Lung (tissue), 11 donors: ENCODE measurements at regions not wholly inside any gene's neighbourhood (a gene's known extent, or its start where the extent isn't known, plus 50 kb on each side); places are given as distances from the start of the nearest gene placed in this dataset.
A peak's percentile ranks its signal among the peaks of the same experiment; 100 is the strongest.

Source experiments
- ATAC-seq: fragments of 200-7000 bp; cut with Tn5 transposase; one replicate; pipeline ENCODE4 v1.9.1; 2020; ENCODE audit warnings: moderate number of reproducible peaks; ENCODE audit not compliant: insufficient read depth, low FRiP score
- DNase-seq, 3 donors: peaks; one replicate each; pipeline ENCODE4 v3.0.0-alpha.2; 2013 to 2017
- H3K27ac ChIP-seq, 2 donors: one replicate each; pipeline ENCODE4 v1.5.1; 2013; ENCODE audit warnings: mild to moderate bottlenecking in 2 of 2, moderate library complexity in 2 of 2, control low read depth in 1 of 2, inconsistent platforms in 1 of 2, low read depth in 1 of 2, low read length in 1 of 2
- H3K27me3 ChIP-seq, 3 donors: one replicate each; pipeline ENCODE4 v1.5.1; 2013; ENCODE audit warnings: low read length in 2 of 3; ENCODE audit not compliant: control insufficient read depth in 3 of 3, insufficient read depth in 3 of 3
- H3K36me3 ChIP-seq, 4 donors: one replicate each; pipeline ENCODE4 v1.5.1; 2013; ENCODE audit warnings: low read length in 4 of 4, mild to moderate bottlenecking in 1 of 4, moderate library complexity in 1 of 4; ENCODE audit not compliant: control insufficient read depth in 4 of 4, insufficient read depth in 4 of 4
- H3K4me1 ChIP-seq, 5 donors: one replicate each; pipeline ENCODE4 v1.5.1; 2013; ENCODE audit warnings: low read length in 5 of 5, mild to moderate bottlenecking in 2 of 5, moderate library complexity in 1 of 5; ENCODE audit not compliant: control insufficient read depth in 5 of 5, insufficient read depth in 5 of 5
- H3K4me3 ChIP-seq: one replicate; pipeline ENCODE4 v1.5.1; 2013; ENCODE audit warnings: mild to moderate bottlenecking, control low read depth, moderate library complexity
- H3K9ac ChIP-seq, 2 donors: one replicate each; pipeline ENCODE4 v1.5.1; 2013; ENCODE audit warnings: low read length in 2 of 2, control low read depth in 1 of 2; ENCODE audit not compliant: insufficient read depth in 1 of 2
- H3K9me3 ChIP-seq, 4 donors: one replicate each; pipeline ENCODE4 v1.5.1; 2013; ENCODE audit warnings: low read length in 3 of 4, mild to moderate bottlenecking in 1 of 4, moderate library complexity in 1 of 4; ENCODE audit not compliant: control insufficient read depth in 4 of 4, insufficient read depth in 3 of 4
- WGBS, 2 donors: extraction: QIAGEN DNeasy Blood & Tissue Kit; methylation state at CpG; one replicate each; pipeline ENCODE4 v1.1.7; 2013; 5-methylcytosine and 5-hydroxymethylcytosine counted together
- TF ChIP-seq, protein P1 (sequence below): IDR thresholded peaks from 2 replicates; pipeline ENCODE4 v1.5.1; 2012; ENCODE audit warnings: mild to moderate bottlenecking; ENCODE audit errors: control extremely low read depth, extremely low read depth
- donor health status: control.
- donor health status: control.
- donor health status: Bipolar disorder and iron deficiency.
- donor health status: healthy.
- donor health status: DM: yes; HTN: yes; CAD: no.

DNA sequence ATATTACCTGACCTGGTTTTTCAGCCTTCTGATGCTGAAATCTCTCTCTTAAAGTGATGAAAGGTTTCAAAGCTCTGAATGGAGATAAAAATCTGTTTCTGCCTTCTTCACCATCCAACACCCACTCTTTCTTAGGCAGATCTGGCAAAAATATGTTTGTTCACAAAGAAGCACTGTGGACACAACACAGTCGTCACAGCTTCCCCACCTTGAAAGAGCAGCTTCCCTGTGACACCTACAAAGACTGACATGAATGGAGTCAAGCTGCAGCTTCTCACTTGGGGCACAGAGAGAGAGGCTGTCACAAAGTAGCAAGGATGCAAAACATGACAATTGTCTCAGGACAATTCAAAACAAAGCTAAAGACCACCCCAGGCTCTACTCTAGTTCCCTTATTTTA lies 86.5 kb downstream of the ICOS start:
- Histone ChIP-seq H3K4me3 (no peak overlapping the region), H3K36me3 (no peaks in the 10 kb centered on the region), H3K9me3 (no peaks in the 10 kb centered on the region), H3K27ac (no peak overlapping the region), H3K9ac (no peak overlapping the region), H3K27me3 (no peaks in the 10 kb centered on the region), H3K4me1 (peaks cover 0 to 13% (median 4%) of the 10 kb centered on the region in 5 donors)
- ATAC-seq (no peak), DNase-seq (no peak)
- TF ChIP-seq, protein P1, sequence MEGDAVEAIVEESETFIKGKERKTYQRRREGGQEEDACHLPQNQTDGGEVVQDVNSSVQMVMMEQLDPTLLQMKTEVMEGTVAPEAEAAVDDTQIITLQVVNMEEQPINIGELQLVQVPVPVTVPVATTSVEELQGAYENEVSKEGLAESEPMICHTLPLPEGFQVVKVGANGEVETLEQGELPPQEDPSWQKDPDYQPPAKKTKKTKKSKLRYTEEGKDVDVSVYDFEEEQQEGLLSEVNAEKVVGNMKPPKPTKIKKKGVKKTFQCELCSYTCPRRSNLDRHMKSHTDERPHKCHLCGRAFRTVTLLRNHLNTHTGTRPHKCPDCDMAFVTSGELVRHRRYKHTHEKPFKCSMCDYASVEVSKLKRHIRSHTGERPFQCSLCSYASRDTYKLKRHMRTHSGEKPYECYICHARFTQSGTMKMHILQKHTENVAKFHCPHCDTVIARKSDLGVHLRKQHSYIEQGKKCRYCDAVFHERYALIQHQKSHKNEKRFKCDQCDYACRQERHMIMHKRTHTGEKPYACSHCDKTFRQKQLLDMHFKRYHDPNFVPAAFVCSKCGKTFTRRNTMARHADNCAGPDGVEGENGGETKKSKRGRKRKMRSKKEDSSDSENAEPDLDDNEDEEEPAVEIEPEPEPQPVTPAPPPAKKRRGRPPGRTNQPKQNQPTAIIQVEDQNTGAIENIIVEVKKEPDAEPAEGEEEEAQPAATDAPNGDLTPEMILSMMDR: no peak
- 78 to 90% methylated on average over 1 of the region's 1 CpG for WGBS, 2 donors

DNA sequence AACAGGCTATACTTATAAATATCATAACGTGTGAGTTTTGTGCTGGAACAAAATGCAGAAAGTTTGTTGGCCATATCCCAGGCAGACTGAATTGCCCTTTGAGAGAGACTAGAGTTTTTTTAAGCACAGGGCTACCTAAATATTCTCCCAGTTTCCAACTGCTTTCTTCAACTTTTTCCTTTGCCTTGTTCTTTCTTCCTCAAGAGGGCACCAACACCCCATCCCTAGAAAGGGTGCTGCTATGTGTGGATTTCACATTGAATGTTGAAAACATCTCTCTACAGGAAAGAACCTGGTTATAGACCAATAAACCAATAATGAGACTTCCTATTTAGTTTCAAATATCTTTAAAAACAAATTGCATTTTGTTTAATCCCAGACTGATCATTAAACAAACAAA lies 87.9 kb downstream of the ICOS start:
- ATAC-seq: no peak

DNA sequence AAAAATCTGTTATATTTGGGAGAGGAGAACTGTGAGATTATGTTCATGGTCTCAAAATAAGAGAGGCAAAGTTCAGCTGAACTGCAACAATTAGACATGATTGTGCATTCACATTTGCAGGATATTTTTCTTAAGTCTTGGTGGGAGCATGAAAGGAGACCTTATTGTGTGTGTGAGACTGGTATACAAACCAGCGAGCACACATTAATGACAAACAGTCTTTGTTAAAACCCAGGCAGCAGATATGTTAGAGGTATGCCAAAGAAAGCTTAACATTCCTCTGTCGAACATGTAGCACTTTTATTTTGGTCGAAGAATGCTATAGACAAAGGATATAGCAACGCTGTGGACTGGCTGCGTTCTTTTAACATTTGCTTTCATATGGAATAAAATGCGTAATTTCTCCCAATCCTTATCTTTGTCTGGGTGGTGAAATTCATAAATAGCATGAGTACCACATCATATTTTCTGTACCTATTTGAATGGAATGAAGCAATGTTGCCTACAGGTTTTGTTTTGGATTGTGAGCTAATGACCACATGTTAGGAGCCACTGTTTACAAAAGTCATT lies 88.4 kb downstream of the ICOS start:
- 81 to 92% methylated on average over 6 of the region's 6 CpGs for WGBS, 2 donors
- Histone ChIP-seq H3K27me3 (no peaks in the 10 kb centered on the region), H3K27ac (no peak overlapping the region), H3K9ac (no peak overlapping the region), H3K9me3 (no peaks in the 10 kb centered on the region), H3K4me3 (no peak overlapping the region), H3K36me3 (no peaks in the 10 kb centered on the region), H3K4me1 (peaks cover 0 to 13% (median 4%) of the 10 kb centered on the region in 5 donors)
- DNase-seq (no peak), ATAC-seq (no peak)
- TF ChIP-seq, protein P1: no peak

More for the DNA sequence above, 87.9 kb downstream of the ICOS start:
- Histone ChIP-seq H3K4me3 (no peak overlapping the region), H3K27ac (no peak overlapping the region), H3K36me3 (no peaks in the 10 kb centered on the region), H3K9ac (no peak overlapping the region), H3K9me3 (no peaks in the 10 kb centered on the region), H3K4me1 (peaks cover 0 to 13% (median 4%) of the 10 kb centered on the region in 5 donors), H3K27me3 (no peaks in the 10 kb centered on the region)
- 32 to 41% methylated on average over 1 of the region's 1 CpG for WGBS, 2 donors
- peak; percentile 54 to 84 (median 83) for DNase-seq
- TF ChIP-seq, protein P1: peak; percentile 9

DNA sequence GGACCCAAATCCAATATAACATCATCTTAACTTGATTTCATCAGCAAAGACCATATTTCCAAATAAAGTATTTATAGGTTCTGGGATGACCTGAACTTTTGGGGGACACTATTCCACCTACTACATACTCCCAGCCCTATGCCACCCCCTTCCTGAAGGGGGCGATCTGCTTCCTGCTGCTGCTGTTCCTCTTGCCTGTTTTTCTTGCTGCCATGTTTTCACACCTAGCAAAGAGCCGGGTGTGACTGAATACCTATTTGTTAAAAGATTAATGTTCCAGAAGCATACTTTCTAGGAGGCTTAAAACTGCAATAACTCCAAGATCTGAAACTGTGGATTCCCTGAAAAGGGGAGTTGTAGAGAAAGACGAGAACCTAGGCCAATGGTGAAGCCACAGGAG lies 89.7 kb downstream of the ICOS start:
- Histone ChIP-seq H3K4me3 (no peak overlapping the region), H3K36me3 (no peaks in the 10 kb centered on the region), H3K27ac (no peak overlapping the region), H3K27me3 (no peaks in the 10 kb centered on the region), H3K9me3 (no peaks in the 10 kb centered on the region), H3K4me1 (peaks cover 0 to 25% (median 4%) of the 10 kb centered on the region in 5 donors), H3K9ac (no peak overlapping the region)
- ATAC-seq: no peak
- 92 to 95% methylated on average over 3 of the region's 3 CpGs for WGBS, 2 donors
- TF ChIP-seq, protein P1: no peak
- DNase-seq: no peak
